ENCODE measurements at regions not wholly inside any gene's neighbourhood (a gene's known extent, or its start where the extent isn't known, plus 50 kb on each side); places are given as distances from the start of the nearest gene placed in this dataset.
"Not testable (repeated sequence)": the region's sequence is repeated elsewhere in the genome, so short reads cannot be mapped to it uniquely, and the experiment has no call there.

GRCh38 chr9:111276431-111277128, 53.4 kb downstream of the OR2K2 start:
- no peak for DNase-seq (ENCODE audit: low spot score)

- DNase-seq (ENCODE audit: low spot score), result no peak
Observed at GRCh38 chr9:111274737-111275136, 55.3 kb downstream of the OR2K2 start.

- no peak for DNase-seq (ENCODE audit: low spot score)
Observed at GRCh38 chr9:111272581-111272980, 57.4 kb downstream of the OR2K2 start.

GRCh38 chr9:111271481-111272080, 58.4 kb downstream of the OR2K2 start:
- no peak for DNase-seq (ENCODE audit: low spot score)

GRCh38 chr9:111271047-111271446, 59.0 kb downstream of the OR2K2 start:
- DNase-seq (ENCODE audit: low spot score), result no peak

- not testable (repeated sequence) for DNase-seq (ENCODE audit: low spot score)
Observed at GRCh38 chr9:111266024-111266423, 64.0 kb downstream of the OR2K2 start.

- DNase-seq (ENCODE audit: low spot score), result no peak
Observed at GRCh38 chr9:111263116-111263515, 66.9 kb downstream of the OR2K2 start.

GRCh38 chr9:111258875-111259271, 71.2 kb downstream of the OR2K2 start:
- no peak for DNase-seq (ENCODE audit: low spot score)

- DNase-seq (ENCODE audit: low spot score), result no peak
Observed at GRCh38 chr9:111258209-111258874, 71.7 kb downstream of the OR2K2 start.

- peak; percentile 35 for DNase-seq (ENCODE audit: low spot score)
Observed at GRCh38 chr9:111253742-111254437, 76.1 kb downstream of the OR2K2 start.

- DNase-seq (ENCODE audit: low spot score), result no peak
Observed at GRCh38 chr9:111250875-111251842, 78.9 kb downstream of the OR2K2 start.

GRCh38 chr9:111237447-111237846, 92.6 kb downstream of the OR2K2 start:
- DNase-seq (ENCODE audit: low spot score), result no peak

- no peak for DNase-seq (ENCODE audit: low spot score)
Observed at GRCh38 chr9:111236332-111236731, 93.7 kb downstream of the OR2K2 start.

GRCh38 chr9:111233963-111234362, 96.1 kb downstream of the OR2K2 start:
- DNase-seq (ENCODE audit: low spot score), result no peak

GRCh38 chr9:111232997-111233790, 96.8 kb downstream of the OR2K2 start:
- no peak for DNase-seq (ENCODE audit: low spot score)

GRCh38 chr9:111231801-111232580, 98.0 kb downstream of the OR2K2 start:
- DNase-seq (ENCODE audit: low spot score), result no peak

GRCh38 chr9:111222757-111223156, 107.3 kb downstream of the OR2K2 start:
- no peak for DNase-seq (ENCODE audit: low spot score)

GRCh38 chr9:111212874-111213273, 117.2 kb downstream of the OR2K2 start:
- DNase-seq (ENCODE audit: low spot score), result no peak

- no peak for DNase-seq (ENCODE audit: low spot score)
Observed at GRCh38 chr9:111198936-111199335, 131.1 kb downstream of the OR2K2 start.

GRCh38 chr9:111197256-111197655, 132.8 kb downstream of the OR2K2 start:
- no peak for DNase-seq (ENCODE audit: low spot score)

Measured in globus pallidus (tissue), 1 donor.